ENCODE measurements at regions not wholly inside any gene's neighbourhood (a gene's known extent, or its start where the extent isn't known, plus 50 kb on each side); places are given as distances from the start of the nearest gene placed in this dataset.

GRCh38 chr9:86662890-86663468 is 284.3 kb downstream of the GAS1 start:
- Histone ChIP-seq H3K4me3 (ENCODE audit: low read length) (no peak overlapping the region), H3K27me3 (ENCODE audit: insufficient read depth, low read depth, low read length) (no peaks in the 10 kb centered on the region), H2AFZ (ENCODE audit: low read depth, low read length) (no peak overlapping the region), H3F3A (ENCODE audit: insufficient read depth, low read length, poor library complexity, severe bottlenecking) (no peaks in the 10 kb centered on the region), H3K79me2 (replicated peaks; ENCODE audit: insufficient read depth, low read length) (no peaks in the 10 kb centered on the region), H3K9ac (ENCODE audit: low read length) (no peak overlapping the region), H3K36me3 (ENCODE audit: insufficient read depth, low read length) (no peaks in the 10 kb centered on the region), H3K4me2 (ENCODE audit: low read length) (no peak overlapping the region), H3K9me2 (ENCODE audit: insufficient read depth, low read length) (no peaks in the 10 kb centered on the region), H3K9me3 (ENCODE audit: low read length) (no peaks in the 10 kb centered on the region), H4K20me1 (ENCODE audit: insufficient read depth) (no peaks in the 10 kb centered on the region), H3K27ac (ENCODE audit: low read length) (no peak overlapping the region)
- TF ChIP-seq CTCF (IDR thresholded peaks at IDR 0.05; ENCODE audit: poor library complexity, severe bottlenecking) (no peak), EP300 (conservative IDR thresholded peaks at IDR 0.05; ENCODE audit: poor library complexity, severe bottlenecking) (no peak), EZH2 (IDR thresholded peaks at IDR 0.05; ENCODE audit: borderline replicate concordance, insufficient read depth, low read length, poor library complexity, severe bottlenecking) (no peak)
- TF ChIP-seq, protein P1, sequence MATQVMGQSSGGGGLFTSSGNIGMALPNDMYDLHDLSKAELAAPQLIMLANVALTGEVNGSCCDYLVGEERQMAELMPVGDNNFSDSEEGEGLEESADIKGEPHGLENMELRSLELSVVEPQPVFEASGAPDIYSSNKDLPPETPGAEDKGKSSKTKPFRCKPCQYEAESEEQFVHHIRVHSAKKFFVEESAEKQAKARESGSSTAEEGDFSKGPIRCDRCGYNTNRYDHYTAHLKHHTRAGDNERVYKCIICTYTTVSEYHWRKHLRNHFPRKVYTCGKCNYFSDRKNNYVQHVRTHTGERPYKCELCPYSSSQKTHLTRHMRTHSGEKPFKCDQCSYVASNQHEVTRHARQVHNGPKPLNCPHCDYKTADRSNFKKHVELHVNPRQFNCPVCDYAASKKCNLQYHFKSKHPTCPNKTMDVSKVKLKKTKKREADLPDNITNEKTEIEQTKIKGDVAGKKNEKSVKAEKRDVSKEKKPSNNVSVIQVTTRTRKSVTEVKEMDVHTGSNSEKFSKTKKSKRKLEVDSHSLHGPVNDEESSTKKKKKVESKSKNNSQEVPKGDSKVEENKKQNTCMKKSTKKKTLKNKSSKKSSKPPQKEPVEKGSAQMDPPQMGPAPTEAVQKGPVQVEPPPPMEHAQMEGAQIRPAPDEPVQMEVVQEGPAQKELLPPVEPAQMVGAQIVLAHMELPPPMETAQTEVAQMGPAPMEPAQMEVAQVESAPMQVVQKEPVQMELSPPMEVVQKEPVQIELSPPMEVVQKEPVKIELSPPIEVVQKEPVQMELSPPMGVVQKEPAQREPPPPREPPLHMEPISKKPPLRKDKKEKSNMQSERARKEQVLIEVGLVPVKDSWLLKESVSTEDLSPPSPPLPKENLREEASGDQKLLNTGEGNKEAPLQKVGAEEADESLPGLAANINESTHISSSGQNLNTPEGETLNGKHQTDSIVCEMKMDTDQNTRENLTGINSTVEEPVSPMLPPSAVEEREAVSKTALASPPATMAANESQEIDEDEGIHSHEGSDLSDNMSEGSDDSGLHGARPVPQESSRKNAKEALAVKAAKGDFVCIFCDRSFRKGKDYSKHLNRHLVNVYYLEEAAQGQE (IDR thresholded peaks at IDR 0.05; ENCODE audit: borderline replicate concordance) = no peak

GRCh38 chr9:86660146-86660943 is 287.0 kb downstream of the GAS1 start:
- Histone ChIP-seq H3K9me2 (ENCODE audit: insufficient read depth, low read length) (no peaks in the 10 kb centered on the region), H3K36me3 (ENCODE audit: insufficient read depth, low read length) (no peaks in the 10 kb centered on the region), H3K9me3 (ENCODE audit: low read length) (no peaks in the 10 kb centered on the region), H3K27ac (ENCODE audit: low read length) (no peak overlapping the region), H3K27me3 (ENCODE audit: insufficient read depth, low read depth, low read length) (no peaks in the 10 kb centered on the region), H3K9ac (ENCODE audit: low read length) (no peak overlapping the region), H4K20me1 (ENCODE audit: insufficient read depth) (no peaks in the 10 kb centered on the region), H2AFZ (ENCODE audit: low read depth, low read length) (no peak overlapping the region), H3F3A (ENCODE audit: insufficient read depth, low read length, poor library complexity, severe bottlenecking) (no peaks in the 10 kb centered on the region), H3K4me2 (ENCODE audit: low read length) (no peak overlapping the region), H3K79me2 (replicated peaks; ENCODE audit: insufficient read depth, low read length) (no peaks in the 10 kb centered on the region), H3K4me3 (ENCODE audit: low read length) (no peak overlapping the region)
- TF ChIP-seq POLR2AphosphoS5 (IDR thresholded peaks at IDR 0.05) (no peak), CTCF (IDR thresholded peaks at IDR 0.05; ENCODE audit: poor library complexity, severe bottlenecking) (no peak), SMC3 (conservative IDR thresholded peaks at IDR 0.05; ENCODE audit: poor library complexity) (no peak)

Measured in neural cell (in vitro differentiated cells).